GM12878 (cell line): ENCODE measurements at regions not wholly inside any gene's neighbourhood (a gene's known extent, or its start where the extent isn't known, plus 50 kb on each side); places are given as distances from the start of the nearest gene placed in this dataset.

Source experiments
- ATAC-seq: fragments of 200-7000 bp; cut with Tn5 transposase; 3 replicates; pipeline ENCODE4 v1.9.1; 2020; ENCODE audit warnings: mild to moderate bottlenecking, moderate library complexity
- BruUV-seq: library from RNA; stranded (reverse); fragments of 400-500 nt; replicated peaks from 2 replicates; lab custom pipeline; 2021; lab: Mats Ljungman, UMichigan
- CTCF ChIA-PET: fragments of 300-600 bp; sonication (Branson Sonifier 250); formaldehyde crosslinking; extraction: SDS; loops from one replicate; lab custom pipeline; 2021; ENCODE audit warnings: inconsistent platforms; lab: Yijun Ruan, JAX
- POLR2A ChIA-PET: fragments of 350-600 bp; formaldehyde crosslinking; extraction: SDS; loops from one replicate; lab custom pipeline; 2021; ENCODE audit warnings: inconsistent platforms; lab: Charles Lee
- RAD21 ChIA-PET: fragments of 300-600 bp; sonication (Branson Sonifier 250); formaldehyde crosslinking; loops from one replicate; lab custom pipeline; 2023; ENCODE audit warnings: antibody characterized with exemption; ENCODE audit not compliant: unreplicated experiment; lab: Charles Lee
- SMC1A ChIA-PET: fragments of 300-600 bp; sonication (Branson Sonifier 250); formaldehyde crosslinking; loops from one replicate; lab custom pipeline; 2023; ENCODE audit not compliant: unreplicated experiment, uncharacterized antibody; lab: Charles Lee
- DNase-seq: peaks from one replicate; pipeline ENCODE4 v3.0.0-alpha.2; 2011; ENCODE audit warnings: low read depth, low spot score
- FAIRE-seq: peaks from 3 replicates; lab custom pipeline; 2011; peaks lifted over from hg19 to GRCh38; lab: Jason Lieb, UNC
- H2AFZ ChIP-seq: 2 replicates; pipeline ENCODE4 v1.6.0; 2011; ENCODE audit warnings: low read depth, low read length, control low read depth; ENCODE audit not compliant: control insufficient read depth
- H3K27ac ChIP-seq: 2 replicates; pipeline ENCODE4 v1.5.1; 2011; ENCODE audit warnings: control low read depth; ENCODE audit not compliant: control insufficient read depth, insufficient read depth
- H3K27me3 ChIP-seq, 2 experiments: replicated peaks in 1 of 2; 2 replicates each; pipeline versions ENCODE4 v1.6.0 to v1.6.1; 2011; ENCODE audit warnings: low read length in 1 of 2; ENCODE audit not compliant: control insufficient read depth in 2 of 2, insufficient read depth in 2 of 2
- H3K36me3 ChIP-seq, 2 experiments: 2 replicates each; pipeline ENCODE4 v1.5.1; 2011; ENCODE audit warnings: low read length in 1 of 2; ENCODE audit not compliant: control insufficient read depth in 2 of 2, insufficient read depth in 2 of 2
- H3K4me1 ChIP-seq: 2 replicates; pipeline ENCODE4 v1.6.1; 2011; ENCODE audit warnings: mild to moderate bottlenecking, low read length, moderate library complexity, mixed read lengths; ENCODE audit not compliant: control insufficient read depth, insufficient read depth
- H3K4me2 ChIP-seq: 2 replicates; pipeline ENCODE4 v1.6.0; 2011; ENCODE audit warnings: control low read depth; ENCODE audit not compliant: control insufficient read depth, insufficient read depth
- H3K4me3 ChIP-seq: fragments of 200-600 bp; sonication (generic); 2 replicates; pipeline ENCODE4 v1.5.1; 2016
- H3K79me2 ChIP-seq: 2 replicates; pipeline ENCODE4 v1.6.0; 2011; ENCODE audit warnings: low read length; ENCODE audit not compliant: control insufficient read depth, insufficient read depth
- H3K9ac ChIP-seq: 2 replicates; pipeline ENCODE4 v1.8.0; 2011; ENCODE audit warnings: low read length, control low read depth, mixed read lengths; ENCODE audit not compliant: control insufficient read depth, insufficient read depth
- H3K9me3 ChIP-seq: replicated peaks from 3 replicates; pipeline ENCODE4 v1.5.1; 2011; ENCODE audit warnings: mild to moderate bottlenecking, low read length; ENCODE audit not compliant: control insufficient read depth, insufficient read depth
- H4K20me1 ChIP-seq: 2 replicates; pipeline ENCODE4 v1.6.0; 2011; ENCODE audit not compliant: control insufficient read depth, insufficient read depth
- BMI1 ChIP-seq: fragments of 450-650 bp; IDR thresholded peaks from 2 replicates; pipeline ENCODE4 v1.6.1; 2016; ENCODE audit warnings: mild to moderate bottlenecking, moderate library complexity, borderline replicate concordance
- CEBPZ ChIP-seq: fragments of 150-350 bp; IDR thresholded peaks from 2 replicates; pipeline ENCODE4 v1.6.1; 2016; ENCODE audit warnings: low read depth, low read length
- FOS ChIP-seq: IDR thresholded peaks from 3 replicates; pipeline ENCODE4 v1.6.1; 2011; ENCODE audit warnings: borderline replicate concordance; ENCODE audit not compliant: insufficient read length; ENCODE audit errors: extremely low read depth
- IRF3 ChIP-seq: fragments of 450-650 bp; IDR thresholded peaks from 2 replicates; pipeline ENCODE4 v1.6.1; 2014; ENCODE audit warnings: mild to moderate bottlenecking
- IRF4 ChIP-seq: IDR thresholded peaks from 2 replicates; pipeline ENCODE4 v1.6.1; 2011; ENCODE audit warnings: low read depth, low read length
- MEF2B ChIP-seq: fragments of 450-650 bp; IDR thresholded peaks from 2 replicates; pipeline ENCODE4 v1.6.1; 2018; ENCODE audit warnings: mild to moderate bottlenecking, moderate library complexity; ENCODE audit not compliant: partially characterized antibody, poor library complexity, severe bottlenecking
- RB1 ChIP-seq: fragments of 450-650 bp; formaldehyde crosslinking; IDR thresholded peaks from 2 replicates; pipeline ENCODE4 v1.6.1; 2017; ENCODE audit warnings: mild to moderate bottlenecking, borderline replicate concordance
- RELB ChIP-seq: fragments of 450-650 bp; IDR thresholded peaks from 2 replicates; pipeline ENCODE4 v1.6.1; 2017; ENCODE audit warnings: low read depth, mild to moderate bottlenecking, moderate library complexity
- SMAD1 ChIP-seq: fragments of 450-650 bp; IDR thresholded peaks from 2 replicates; pipeline ENCODE4 v1.6.1; 2018; ENCODE audit warnings: mild to moderate bottlenecking, low read depth; ENCODE audit not compliant: partially characterized antibody
- ZSCAN29 ChIP-seq: fragments of 450-650 bp; IDR thresholded peaks from 2 replicates; pipeline ENCODE4 v1.6.1; 2017; ENCODE audit warnings: mild to moderate bottlenecking, moderate library complexity
- WGBS: methylation state at CpG from one replicate; pipeline ENCODE4 v1.1.6; 2016; ENCODE audit warnings: low lambda C conversion rate; ENCODE audit not compliant: insufficient replicate concordance, insufficient coverage; ENCODE audit errors: missing lambda C conversion rate; 5-methylcytosine and 5-hydroxymethylcytosine counted together
- in situ Hi-C: fragments of 300-500 bp; cut with MboI; formaldehyde crosslinking; loops from 9 replicates; pipeline ENCODE4 v1.14.3; 2018; ENCODE audit warnings: mixed read lengths
- intact Hi-C: fragments of 100-400 bp; cut with micrococcal nuclease; formaldehyde crosslinking; loops from one replicate; pipeline ENCODE4 v1.14.2; 2022; ENCODE audit not compliant: unreplicated experiment

- no TSS peak for BruUV-seq
- RAD21 ChIA-PET: no interaction called here
- H3K4me2 ChIP-seq: no peak overlapping the region
- FAIRE-seq (no peak), DNase-seq (no peak), ATAC-seq (no peak)
- no peaks in the 10 kb centered on the region for H3K9me3 ChIP-seq
- intact Hi-C loops: no loop called here
- WGBS: 62% methylated on average over 5 of the region's 5 CpGs
- no peaks in the 10 kb centered on the region for H4K20me1 ChIP-seq
- TF ChIP-seq IRF4: no peak
- TF ChIP-seq MEF2B: no peak
- TF ChIP-seq SMAD1: no peak
- no peak for TF ChIP-seq RELB
- no peak for TF ChIP-seq RB1
- TF ChIP-seq IRF3: no peak
- TF ChIP-seq ZSCAN29: no peak
- TF ChIP-seq BMI1: no peak
- no peak for TF ChIP-seq FOS
- no peak for TF ChIP-seq CEBPZ
- no peak overlapping the region for H3K27ac ChIP-seq
- SMC1A ChIA-PET: interaction anchor here (0.7 kb wide), 1 partner anchor 535 kb away, joined by 3 read pairs; no protein-coding TSS in a partner anchor
- no peak overlapping the region for H2AFZ ChIP-seq
- no peaks in the 10 kb centered on the region; a peak in 2 of 4 replicates for H3K27me3 ChIP-seq
- in situ Hi-C loops: loop anchor here (25.0 kb wide), 2 partner anchors 515 to 740 kb away; no protein-coding TSS in a partner anchor
- POLR2A ChIA-PET: no interaction called here
- H3K36me3 ChIP-seq: no peaks in the 10 kb centered on the region
- no peaks in the 10 kb centered on the region for H3K79me2 ChIP-seq
- no peak overlapping the region for H3K9ac ChIP-seq
- no peaks in the 10 kb centered on the region for H3K4me1 ChIP-seq
- CTCF ChIA-PET: no interaction called here
- no peak overlapping the region for H3K4me3 ChIP-seq
Observed at GRCh38 chr1:65722461-65722860, 70.2 kb upstream of the PDE4B start.
